ENCODE measurements at regions not wholly inside any gene's neighbourhood (a gene's known extent, or its start where the extent isn't known, plus 50 kb on each side); places are given as distances from the start of the nearest gene placed in this dataset.

DNA sequence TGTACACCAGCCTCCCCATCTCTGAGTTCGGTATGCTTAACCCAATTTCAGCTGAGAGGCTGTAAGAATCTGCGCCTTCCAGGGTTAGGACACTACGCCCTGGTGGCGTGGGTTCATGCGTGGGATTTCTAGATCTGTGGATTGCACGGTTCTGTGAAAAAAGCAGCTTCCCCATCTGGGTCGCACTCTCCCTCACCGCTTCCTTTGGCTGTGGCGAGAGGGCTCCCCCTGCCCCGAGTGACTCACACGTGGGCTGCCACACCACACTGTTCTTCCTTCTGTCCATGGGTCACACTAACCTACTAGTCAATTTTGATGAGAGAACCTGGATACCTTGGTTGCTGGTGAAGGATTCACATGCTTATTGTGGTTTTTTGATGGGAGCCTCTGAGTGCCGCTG is 256.0 kb upstream of the MAF start:
- no peaks in the 10 kb centered on the region for H3K9me3 ChIP-seq (ENCODE audit: low read length)
- no peaks in the 10 kb centered on the region for H3K4me1 ChIP-seq (ENCODE audit: insufficient read depth, low read length)
- no peaks in the 10 kb centered on the region for H3K27me3 ChIP-seq (ENCODE audit: control insufficient read depth in 1 of 2, insufficient read depth in 2 of 2, low read length in 2 of 2)
- no peak overlapping the region for H3K27ac ChIP-seq (ENCODE audit: low read depth, low read length)
- no peak overlapping the region for H3K9ac ChIP-seq (ENCODE audit: low read length)
- H3K36me3 ChIP-seq (ENCODE audit: insufficient read depth, low read length): no peaks in the 10 kb centered on the region
- no peak overlapping the region for H3K4me3 ChIP-seq (ENCODE audit: low read depth in 1 of 2, low read length in 2 of 2)

DNA sequence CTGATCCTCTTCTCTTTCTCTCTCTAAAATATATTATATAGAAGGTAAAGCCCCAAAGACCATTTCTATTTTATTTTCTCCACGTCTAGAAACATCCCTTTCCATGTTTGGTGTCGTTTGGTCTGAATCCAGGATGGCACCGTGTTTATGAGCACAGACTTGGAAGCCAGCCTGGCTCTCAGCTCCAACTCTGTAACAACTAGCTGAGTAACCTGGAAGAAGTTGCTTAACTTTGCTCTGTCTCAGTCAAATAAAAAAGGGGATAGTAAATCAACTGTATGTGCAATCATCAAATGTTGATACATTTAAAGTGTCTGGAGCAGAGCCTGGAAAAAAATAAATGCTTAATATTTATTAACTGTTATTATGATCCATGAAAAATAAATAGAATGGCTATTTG is 249.8 kb upstream of the MAF start:
- no peaks in the 10 kb centered on the region for H3K9me3 ChIP-seq (ENCODE audit: low read length)
- peaks cover 35% of the 10 kb centered on the region for H3K4me1 ChIP-seq (ENCODE audit: insufficient read depth, low read length)
- H3K4me3 ChIP-seq (ENCODE audit: low read depth in 1 of 2, low read length in 2 of 2): no peak overlapping the region
- no peaks in the 10 kb centered on the region for H3K36me3 ChIP-seq (ENCODE audit: insufficient read depth, low read length)
- H3K27ac ChIP-seq (ENCODE audit: low read depth, low read length): no peak overlapping the region
- H3K9ac ChIP-seq (ENCODE audit: low read length): no peak overlapping the region
- H3K27me3 ChIP-seq (ENCODE audit: control insufficient read depth in 1 of 2, insufficient read depth in 2 of 2, low read length in 2 of 2): no peaks in the 10 kb centered on the region

DNA sequence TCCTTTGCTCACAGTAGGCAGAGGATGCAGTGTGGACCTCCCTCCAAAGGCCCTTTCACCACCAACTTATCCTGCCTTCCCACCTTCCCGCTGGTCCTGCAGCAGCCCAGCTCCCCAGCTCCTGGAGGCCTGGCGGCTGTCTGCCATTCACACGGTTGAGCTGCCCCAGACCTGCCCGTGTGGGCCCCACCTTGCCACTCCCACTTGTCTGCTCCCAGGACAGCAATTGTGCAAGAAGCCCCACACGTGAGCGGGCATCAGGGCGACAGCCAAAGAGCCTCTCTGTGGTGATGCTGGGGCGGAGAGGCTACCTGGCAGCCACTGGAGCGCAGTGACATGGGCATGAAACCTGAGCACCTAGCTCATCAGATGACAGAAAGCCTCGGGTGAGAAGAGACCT is 248.6 kb upstream of the MAF start:
- Histone ChIP-seq H3K9ac (ENCODE audit: low read length) (no peak overlapping the region), H3K27me3 (ENCODE audit: control insufficient read depth in 1 of 2, insufficient read depth in 2 of 2, low read length in 2 of 2) (no peaks in the 10 kb centered on the region), H3K4me3 (ENCODE audit: low read depth in 1 of 2, low read length in 2 of 2) (no peak overlapping the region), H3K36me3 (ENCODE audit: insufficient read depth, low read length) (no peaks in the 10 kb centered on the region), H3K9me3 (ENCODE audit: low read length) (no peaks in the 10 kb centered on the region), H3K4me1 (ENCODE audit: insufficient read depth, low read length) (peaks cover 35% of the 10 kb centered on the region), H3K27ac (ENCODE audit: low read depth, low read length) (no peak overlapping the region)

DNA sequence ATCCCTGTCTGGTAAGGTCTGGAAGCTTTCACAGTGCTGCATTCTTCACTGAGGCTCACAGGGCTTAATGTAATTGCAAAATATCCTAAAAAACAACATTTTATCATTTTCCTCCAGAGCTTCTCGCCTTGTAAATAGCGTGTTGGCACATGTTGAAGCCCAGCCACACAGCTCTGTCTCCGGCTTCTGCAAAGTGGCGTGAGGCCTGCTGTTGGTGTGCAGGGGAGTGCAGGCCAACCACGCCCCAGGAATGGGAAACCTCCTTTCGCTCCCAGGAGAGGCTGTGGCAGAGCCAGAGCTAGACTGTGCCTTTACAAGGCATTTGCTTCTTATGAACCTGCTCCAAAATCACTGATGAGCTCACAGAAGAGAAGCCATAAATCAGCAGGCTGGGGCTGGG is 248.2 kb upstream of the MAF start:
- no peak overlapping the region for H3K4me3 ChIP-seq (ENCODE audit: low read depth in 1 of 2, low read length in 2 of 2)
- H3K9ac ChIP-seq (ENCODE audit: low read length): no peak overlapping the region
- H3K4me1 ChIP-seq (ENCODE audit: insufficient read depth, low read length): peaks cover 35% of the 10 kb centered on the region
- H3K9me3 ChIP-seq (ENCODE audit: low read length): no peaks in the 10 kb centered on the region
- H3K27me3 ChIP-seq (ENCODE audit: control insufficient read depth in 1 of 2, insufficient read depth in 2 of 2, low read length in 2 of 2): no peaks in the 10 kb centered on the region
- H3K27ac ChIP-seq (ENCODE audit: low read depth, low read length): no peak overlapping the region
- H3K36me3 ChIP-seq (ENCODE audit: insufficient read depth, low read length): no peaks in the 10 kb centered on the region

DNA sequence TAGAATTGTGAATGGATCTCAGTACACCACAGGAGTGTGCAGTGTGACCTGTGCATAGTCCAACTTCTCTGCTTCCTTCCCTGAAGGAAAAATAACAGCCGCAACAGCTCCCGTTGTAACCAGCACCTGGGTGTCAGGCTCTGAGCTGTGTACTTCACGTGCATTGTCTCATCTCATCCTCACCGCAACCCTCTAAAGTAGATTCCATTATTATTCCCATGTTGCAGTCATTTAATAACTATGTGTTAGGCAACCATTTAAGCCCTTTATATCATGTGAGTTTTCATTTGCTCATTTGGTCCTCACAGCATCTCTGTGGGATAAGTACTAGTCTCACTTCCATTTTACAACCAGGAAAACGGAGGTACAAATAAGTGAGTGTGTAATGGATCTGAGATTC is 247.0 kb upstream of the MAF start:
- H3K27me3 ChIP-seq (ENCODE audit: control insufficient read depth in 1 of 2, insufficient read depth in 2 of 2, low read length in 2 of 2): no peaks in the 10 kb centered on the region
- no peak overlapping the region for H3K9ac ChIP-seq (ENCODE audit: low read length)
- H3K9me3 ChIP-seq (ENCODE audit: low read length): no peaks in the 10 kb centered on the region
- H3K36me3 ChIP-seq (ENCODE audit: insufficient read depth, low read length): no peaks in the 10 kb centered on the region
- H3K4me3 ChIP-seq (ENCODE audit: low read depth in 1 of 2, low read length in 2 of 2): no peak overlapping the region
- no peak overlapping the region for H3K27ac ChIP-seq (ENCODE audit: low read depth, low read length)
- H3K4me1 ChIP-seq (ENCODE audit: insufficient read depth, low read length): peaks cover 35% of the 10 kb centered on the region

DNA sequence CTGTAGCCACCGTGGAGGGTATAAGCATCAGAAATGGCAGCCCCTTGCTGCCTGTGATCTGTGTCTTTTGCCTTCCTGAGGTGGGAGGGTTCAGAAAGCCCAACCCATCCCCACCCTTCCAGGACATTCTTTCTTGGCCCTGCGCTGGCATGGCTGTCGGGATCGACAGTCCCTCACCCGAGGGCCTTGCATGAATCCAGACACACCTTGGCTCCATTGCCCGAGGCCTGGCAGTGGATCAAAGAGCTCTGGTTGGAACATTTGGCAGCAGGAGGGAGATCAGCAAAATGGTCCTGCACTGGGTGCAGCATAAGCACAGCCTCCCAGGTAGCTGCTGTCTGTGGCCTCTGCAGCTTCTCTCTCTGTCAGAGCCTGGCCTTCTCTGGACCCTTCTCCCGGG is 246.6 kb upstream of the MAF start:
- H3K4me1 ChIP-seq (ENCODE audit: insufficient read depth, low read length): peaks cover 35% of the 10 kb centered on the region
- H3K9me3 ChIP-seq (ENCODE audit: low read length): no peaks in the 10 kb centered on the region
- H3K9ac ChIP-seq (ENCODE audit: low read length): no peak overlapping the region
- H3K4me3 ChIP-seq (ENCODE audit: low read depth in 1 of 2, low read length in 2 of 2): no peak overlapping the region
- no peak overlapping the region for H3K27ac ChIP-seq (ENCODE audit: low read depth, low read length)
- no peaks in the 10 kb centered on the region for H3K36me3 ChIP-seq (ENCODE audit: insufficient read depth, low read length)
- no peaks in the 10 kb centered on the region for H3K27me3 ChIP-seq (ENCODE audit: control insufficient read depth in 1 of 2, insufficient read depth in 2 of 2, low read length in 2 of 2)

DNA sequence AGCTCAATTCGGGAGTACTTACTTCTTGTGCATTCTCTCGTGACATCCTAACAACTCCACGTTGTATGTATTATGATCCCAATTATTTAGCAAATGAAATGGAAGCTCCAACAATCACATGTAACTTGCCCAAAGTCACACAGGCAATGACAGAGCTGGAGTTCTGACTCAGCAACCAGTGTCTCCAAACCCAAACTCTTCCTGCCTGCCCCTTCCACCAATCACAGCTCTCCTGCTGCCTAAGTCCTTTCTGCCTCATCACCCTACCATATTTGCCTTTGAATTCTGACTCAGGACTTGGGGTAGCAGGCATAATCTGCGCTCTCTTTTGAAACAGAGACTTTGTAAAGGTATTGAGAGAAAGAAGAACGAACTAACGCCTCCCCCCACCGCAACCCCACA is 245.2 kb upstream of the MAF start:
- Histone ChIP-seq H3K36me3 (ENCODE audit: insufficient read depth, low read length) (no peaks in the 10 kb centered on the region), H3K27me3 (ENCODE audit: control insufficient read depth in 1 of 2, insufficient read depth in 2 of 2, low read length in 2 of 2) (no peaks in the 10 kb centered on the region), H3K9ac (ENCODE audit: low read length) (no peak overlapping the region), H3K9me3 (ENCODE audit: low read length) (no peaks in the 10 kb centered on the region), H3K4me1 (ENCODE audit: insufficient read depth, low read length) (peaks cover 30% of the 10 kb centered on the region), H3K27ac (ENCODE audit: low read depth, low read length) (no peak overlapping the region), H3K4me3 (ENCODE audit: low read depth in 1 of 2, low read length in 2 of 2) (no peak overlapping the region)

DNA sequence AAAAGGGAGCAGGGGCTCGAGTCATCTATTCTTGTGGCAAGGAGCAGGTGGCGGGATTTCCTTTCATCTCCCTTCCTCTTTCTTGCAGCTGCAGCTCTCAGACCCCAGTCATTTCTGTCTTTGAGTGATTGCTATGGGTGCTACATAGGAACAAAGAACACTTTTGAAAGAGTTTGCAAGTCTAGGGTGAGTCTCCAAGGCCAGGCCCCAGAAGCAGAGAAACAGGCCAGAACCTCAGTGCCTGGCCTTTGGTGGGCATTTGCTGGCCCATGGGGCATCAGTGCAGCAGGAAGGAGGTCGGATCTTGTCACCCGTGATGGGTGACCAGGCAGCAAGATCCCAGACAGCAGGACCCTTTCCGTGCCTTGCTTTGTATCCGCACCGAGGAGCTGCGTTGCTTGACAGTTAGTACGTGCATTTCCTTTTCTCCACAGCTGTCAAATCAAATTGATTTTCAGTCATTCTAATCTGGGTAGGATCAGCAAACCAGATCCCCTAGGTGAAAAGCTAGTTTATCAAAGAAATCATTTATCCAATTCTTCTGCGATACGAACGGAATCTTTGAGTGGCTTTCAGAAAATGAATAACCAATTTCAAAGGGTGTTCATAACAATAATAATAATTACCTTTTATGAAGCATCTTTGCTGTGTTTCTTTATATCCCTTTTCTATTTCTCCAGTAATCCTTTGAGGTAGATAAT is 244.6 kb upstream of the MAF start:
- Histone ChIP-seq H3K9me3 (ENCODE audit: low read length) (no peaks in the 10 kb centered on the region), H3K27ac (ENCODE audit: low read depth, low read length) (no peak overlapping the region), H3K4me1 (ENCODE audit: insufficient read depth, low read length) (peaks cover 28% of the 10 kb centered on the region), H3K9ac (ENCODE audit: low read length) (no peak overlapping the region), H3K4me3 (ENCODE audit: low read depth in 1 of 2, low read length in 2 of 2) (no peak overlapping the region), H3K36me3 (ENCODE audit: insufficient read depth, low read length) (no peaks in the 10 kb centered on the region), H3K27me3 (ENCODE audit: control insufficient read depth in 1 of 2, insufficient read depth in 2 of 2, low read length in 2 of 2) (no peaks in the 10 kb centered on the region)

DNA sequence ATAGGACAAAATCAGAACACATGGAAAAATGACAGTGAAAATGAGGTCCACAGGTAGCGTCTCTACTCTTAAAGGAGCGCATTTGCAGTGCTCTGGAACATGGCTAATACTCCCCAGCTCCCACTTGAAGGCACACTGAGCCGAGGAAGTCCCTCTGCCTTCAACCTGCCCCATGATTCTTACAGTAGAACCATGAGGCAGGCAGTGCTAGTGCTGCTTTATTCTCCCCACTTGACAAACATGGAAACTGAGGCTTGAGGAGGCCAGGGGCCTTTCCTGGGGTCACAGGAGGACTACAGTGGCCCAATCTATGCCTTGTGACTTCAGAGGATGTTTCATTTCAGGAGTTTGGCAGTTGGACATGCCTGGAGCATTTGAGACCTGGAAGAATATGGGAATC is 244.1 kb upstream of the MAF start:
- Histone ChIP-seq H3K9me3 (ENCODE audit: low read length) (no peaks in the 10 kb centered on the region), H3K4me1 (ENCODE audit: insufficient read depth, low read length) (peaks cover 33% of the 10 kb centered on the region), H3K9ac (ENCODE audit: low read length) (no peak overlapping the region), H3K36me3 (ENCODE audit: insufficient read depth, low read length) (no peaks in the 10 kb centered on the region), H3K4me3 (ENCODE audit: low read depth in 1 of 2, low read length in 2 of 2) (no peak overlapping the region), H3K27me3 (ENCODE audit: control insufficient read depth in 1 of 2, insufficient read depth in 2 of 2, low read length in 2 of 2) (no peaks in the 10 kb centered on the region), H3K27ac (ENCODE audit: low read depth, low read length) (no peak overlapping the region)

DNA sequence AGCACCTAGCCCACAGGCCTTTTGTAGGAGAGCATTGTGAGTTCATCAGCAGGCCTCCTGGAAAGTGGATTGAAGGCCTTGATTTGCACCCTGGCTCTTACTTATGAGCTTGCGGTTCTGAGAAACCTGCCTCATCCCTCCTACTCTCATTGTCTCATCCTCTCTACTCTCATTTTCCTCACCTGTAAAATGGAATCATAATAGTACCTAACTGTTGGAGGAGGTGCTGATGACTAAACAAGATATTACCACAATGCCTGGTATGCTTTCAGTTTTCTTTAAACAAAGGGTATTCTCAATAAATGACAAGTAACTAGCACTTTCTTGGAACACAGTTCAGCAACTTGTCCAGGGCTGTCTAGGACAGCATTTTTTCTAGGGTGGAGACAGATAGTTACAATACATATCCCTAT is 243.1 kb upstream of the MAF start:
- Histone ChIP-seq H3K4me3 (ENCODE audit: low read depth in 1 of 2, low read length in 2 of 2) (no peak overlapping the region), H3K4me1 (ENCODE audit: insufficient read depth, low read length) (peaks cover 36% of the 10 kb centered on the region)

DNA sequence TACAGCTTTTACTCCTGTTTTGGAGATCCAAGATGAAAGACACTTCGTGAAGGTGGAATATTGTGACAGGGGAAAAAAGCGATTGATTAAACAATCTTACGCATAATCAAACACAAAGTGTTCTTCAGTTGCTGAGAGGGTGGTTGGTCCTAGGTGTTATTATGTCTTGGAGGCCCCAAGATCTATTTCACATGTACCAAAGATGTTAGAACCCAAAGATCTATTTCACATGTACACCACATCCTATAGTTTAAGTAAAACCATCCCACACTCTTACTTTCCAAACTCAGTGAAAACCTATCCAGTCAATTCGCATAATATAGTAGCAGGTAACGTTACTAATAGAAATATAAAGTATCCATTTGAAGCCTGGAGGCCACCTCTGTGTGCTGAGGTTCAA is 242.6 kb upstream of the MAF start:
- Histone ChIP-seq H3K9ac (ENCODE audit: low read length) (no peak overlapping the region), H3K4me1 (ENCODE audit: insufficient read depth, low read length) (peaks cover 32% of the 10 kb centered on the region), H3K27me3 (ENCODE audit: control insufficient read depth in 1 of 2, insufficient read depth in 2 of 2, low read length in 2 of 2) (no peaks in the 10 kb centered on the region), H3K4me3 (ENCODE audit: low read depth in 1 of 2, low read length in 2 of 2) (no peak overlapping the region), H3K36me3 (ENCODE audit: insufficient read depth, low read length) (no peaks in the 10 kb centered on the region), H3K27ac (ENCODE audit: low read depth, low read length) (no peak overlapping the region), H3K9me3 (ENCODE audit: low read length) (no peaks in the 10 kb centered on the region)

More for the DNA sequence above, 243.1 kb upstream of the MAF start:
- Histone ChIP-seq H3K27me3 (ENCODE audit: control insufficient read depth in 1 of 2, insufficient read depth in 2 of 2, low read length in 2 of 2) (no peaks in the 10 kb centered on the region), H3K9ac (ENCODE audit: low read length) (no peak overlapping the region), H3K9me3 (ENCODE audit: low read length) (no peaks in the 10 kb centered on the region), H3K27ac (ENCODE audit: low read depth, low read length) (no peak overlapping the region), H3K36me3 (ENCODE audit: insufficient read depth, low read length) (no peaks in the 10 kb centered on the region)

DNA sequence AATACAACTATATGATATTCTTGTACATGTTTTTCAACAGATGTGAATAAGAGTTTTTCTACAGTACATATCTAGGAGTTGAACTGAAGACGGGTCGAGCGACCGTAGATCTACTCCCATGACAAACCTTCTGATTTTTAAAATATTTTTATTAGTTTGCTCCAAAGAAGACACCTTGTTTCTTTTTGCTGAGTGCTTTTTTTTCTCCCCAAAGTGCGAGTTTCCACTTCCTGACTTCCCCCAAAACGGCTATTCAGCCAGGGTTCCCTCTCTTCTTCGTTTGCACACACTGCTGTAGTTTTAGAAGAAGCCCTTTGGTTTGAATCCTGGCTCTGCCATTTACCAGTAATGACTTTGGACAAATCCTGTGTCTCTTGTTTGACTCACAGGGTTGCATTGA is 241.7 kb upstream of the MAF start:
- Histone ChIP-seq H3K36me3 (ENCODE audit: insufficient read depth, low read length) (no peaks in the 10 kb centered on the region), H3K4me1 (ENCODE audit: insufficient read depth, low read length) (peaks cover 25% of the 10 kb centered on the region), H3K27me3 (ENCODE audit: control insufficient read depth in 1 of 2, insufficient read depth in 2 of 2, low read length in 2 of 2) (no peaks in the 10 kb centered on the region), H3K9ac (ENCODE audit: low read length) (no peak overlapping the region), H3K27ac (ENCODE audit: low read depth, low read length) (no peak overlapping the region), H3K4me3 (ENCODE audit: low read depth in 1 of 2, low read length in 2 of 2) (no peak overlapping the region), H3K9me3 (ENCODE audit: low read length) (no peaks in the 10 kb centered on the region)
